ENCODE measurements at regions not wholly inside any gene's neighbourhood (a gene's known extent, or its start where the extent isn't known, plus 50 kb on each side); places are given as distances from the start of the nearest gene placed in this dataset.

DNA sequence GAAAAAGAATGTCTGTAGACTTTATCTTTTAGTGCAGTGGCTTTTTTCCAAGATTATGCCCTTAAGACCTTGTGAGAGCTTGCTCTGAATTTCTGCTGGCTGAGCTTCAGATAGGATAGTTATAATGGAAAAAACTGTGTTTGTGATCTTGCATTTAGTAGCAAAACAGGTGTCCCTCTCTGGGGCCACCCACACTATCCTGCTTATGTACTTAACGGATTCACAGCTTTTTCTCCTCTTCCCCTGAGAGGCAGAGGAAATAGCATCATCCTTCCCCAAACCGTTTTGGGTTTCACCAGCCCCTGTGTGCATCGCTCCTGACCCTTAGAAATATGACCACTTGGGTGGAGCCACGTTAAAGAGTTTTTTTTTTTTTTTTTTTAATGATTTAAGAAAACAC lies 101.2 kb downstream of the RAB18 start:
- TF ChIP-seq, protein P1, sequence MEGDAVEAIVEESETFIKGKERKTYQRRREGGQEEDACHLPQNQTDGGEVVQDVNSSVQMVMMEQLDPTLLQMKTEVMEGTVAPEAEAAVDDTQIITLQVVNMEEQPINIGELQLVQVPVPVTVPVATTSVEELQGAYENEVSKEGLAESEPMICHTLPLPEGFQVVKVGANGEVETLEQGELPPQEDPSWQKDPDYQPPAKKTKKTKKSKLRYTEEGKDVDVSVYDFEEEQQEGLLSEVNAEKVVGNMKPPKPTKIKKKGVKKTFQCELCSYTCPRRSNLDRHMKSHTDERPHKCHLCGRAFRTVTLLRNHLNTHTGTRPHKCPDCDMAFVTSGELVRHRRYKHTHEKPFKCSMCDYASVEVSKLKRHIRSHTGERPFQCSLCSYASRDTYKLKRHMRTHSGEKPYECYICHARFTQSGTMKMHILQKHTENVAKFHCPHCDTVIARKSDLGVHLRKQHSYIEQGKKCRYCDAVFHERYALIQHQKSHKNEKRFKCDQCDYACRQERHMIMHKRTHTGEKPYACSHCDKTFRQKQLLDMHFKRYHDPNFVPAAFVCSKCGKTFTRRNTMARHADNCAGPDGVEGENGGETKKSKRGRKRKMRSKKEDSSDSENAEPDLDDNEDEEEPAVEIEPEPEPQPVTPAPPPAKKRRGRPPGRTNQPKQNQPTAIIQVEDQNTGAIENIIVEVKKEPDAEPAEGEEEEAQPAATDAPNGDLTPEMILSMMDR (conservative IDR thresholded peaks at IDR 0.05; ENCODE audit: low read depth, low read length): no peak
- TF ChIP-seq EZH2 (IDR thresholded peaks at IDR 0.05; ENCODE audit: borderline replicate concordance, low read depth, low read length, poor library complexity, severe bottlenecking): no peak
